ENCODE measurements at regions not wholly inside any gene's neighbourhood (a gene's known extent, or its start where the extent isn't known, plus 50 kb on each side); places are given as distances from the start of the nearest gene placed in this dataset.

- TF ChIP-seq, protein P1, sequence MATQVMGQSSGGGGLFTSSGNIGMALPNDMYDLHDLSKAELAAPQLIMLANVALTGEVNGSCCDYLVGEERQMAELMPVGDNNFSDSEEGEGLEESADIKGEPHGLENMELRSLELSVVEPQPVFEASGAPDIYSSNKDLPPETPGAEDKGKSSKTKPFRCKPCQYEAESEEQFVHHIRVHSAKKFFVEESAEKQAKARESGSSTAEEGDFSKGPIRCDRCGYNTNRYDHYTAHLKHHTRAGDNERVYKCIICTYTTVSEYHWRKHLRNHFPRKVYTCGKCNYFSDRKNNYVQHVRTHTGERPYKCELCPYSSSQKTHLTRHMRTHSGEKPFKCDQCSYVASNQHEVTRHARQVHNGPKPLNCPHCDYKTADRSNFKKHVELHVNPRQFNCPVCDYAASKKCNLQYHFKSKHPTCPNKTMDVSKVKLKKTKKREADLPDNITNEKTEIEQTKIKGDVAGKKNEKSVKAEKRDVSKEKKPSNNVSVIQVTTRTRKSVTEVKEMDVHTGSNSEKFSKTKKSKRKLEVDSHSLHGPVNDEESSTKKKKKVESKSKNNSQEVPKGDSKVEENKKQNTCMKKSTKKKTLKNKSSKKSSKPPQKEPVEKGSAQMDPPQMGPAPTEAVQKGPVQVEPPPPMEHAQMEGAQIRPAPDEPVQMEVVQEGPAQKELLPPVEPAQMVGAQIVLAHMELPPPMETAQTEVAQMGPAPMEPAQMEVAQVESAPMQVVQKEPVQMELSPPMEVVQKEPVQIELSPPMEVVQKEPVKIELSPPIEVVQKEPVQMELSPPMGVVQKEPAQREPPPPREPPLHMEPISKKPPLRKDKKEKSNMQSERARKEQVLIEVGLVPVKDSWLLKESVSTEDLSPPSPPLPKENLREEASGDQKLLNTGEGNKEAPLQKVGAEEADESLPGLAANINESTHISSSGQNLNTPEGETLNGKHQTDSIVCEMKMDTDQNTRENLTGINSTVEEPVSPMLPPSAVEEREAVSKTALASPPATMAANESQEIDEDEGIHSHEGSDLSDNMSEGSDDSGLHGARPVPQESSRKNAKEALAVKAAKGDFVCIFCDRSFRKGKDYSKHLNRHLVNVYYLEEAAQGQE (IDR thresholded peaks at IDR 0.05; ENCODE audit: low read depth), result no peak
- TF ChIP-seq, protein P2, sequence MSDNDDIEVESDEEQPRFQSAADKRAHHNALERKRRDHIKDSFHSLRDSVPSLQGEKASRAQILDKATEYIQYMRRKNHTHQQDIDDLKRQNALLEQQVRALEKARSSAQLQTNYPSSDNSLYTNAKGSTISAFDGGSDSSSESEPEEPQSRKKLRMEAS (IDR thresholded peaks at IDR 0.05), result no peak
- TF ChIP-seq EP300 (IDR thresholded peaks at IDR 0.05; ENCODE audit: borderline replicate concordance) (no peak), YY1 (IDR thresholded peaks at IDR 0.05; ENCODE audit: low read depth) (no peak), CEBPB (IDR thresholded peaks at IDR 0.05) (no peak), ZBTB7A (IDR thresholded peaks at IDR 0.05; ENCODE audit: low read depth) (no peak), TAF1 (IDR thresholded peaks at IDR 0.05; ENCODE audit: low read depth) (no peak), RAD21 (IDR thresholded peaks at IDR 0.05; ENCODE audit: low read depth) (no peak), TEAD4 (IDR thresholded peaks at IDR 0.05) (no peak), FOXM1 (IDR thresholded peaks at IDR 0.05; ENCODE audit: borderline replicate concordance, low read depth) (no peak), NFIC (IDR thresholded peaks at IDR 0.05) (no peak)
- TF ChIP-seq, protein P3, sequence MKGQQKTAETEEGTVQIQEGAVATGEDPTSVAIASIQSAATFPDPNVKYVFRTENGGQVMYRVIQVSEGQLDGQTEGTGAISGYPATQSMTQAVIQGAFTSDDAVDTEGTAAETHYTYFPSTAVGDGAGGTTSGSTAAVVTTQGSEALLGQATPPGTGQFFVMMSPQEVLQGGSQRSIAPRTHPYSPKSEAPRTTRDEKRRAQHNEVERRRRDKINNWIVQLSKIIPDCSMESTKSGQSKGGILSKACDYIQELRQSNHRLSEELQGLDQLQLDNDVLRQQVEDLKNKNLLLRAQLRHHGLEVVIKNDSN (IDR thresholded peaks at IDR 0.05), result no peak
Measured at GRCh38 chr2:176558574-176559140, 289.4 kb downstream of the MTX2 start.
